RWPE2 (cell line): ENCODE measurements at regions not wholly inside any gene's neighbourhood (a gene's known extent, or its start where the extent isn't known, plus 50 kb on each side); places are given as distances from the start of the nearest gene placed in this dataset.

Source experiments
- ATAC-seq: fragments of 200-7000 bp; cut with Tn5 transposase; 3 replicates; pipeline ENCODE4 v1.9.1; 2021; ENCODE audit warnings: low read depth
- DNase-seq: peaks from one replicate; pipeline ENCODE4 v3.0.0-alpha.2; 2020; ENCODE audit warnings: low spot score
- H3K27ac ChIP-seq: fragments of 450-650 bp; 2 replicates; pipeline ENCODE4 v1.5.1; 2017; ENCODE audit warnings: mild to moderate bottlenecking; ENCODE audit not compliant: poor library complexity, severe bottlenecking
- H3K27me3 ChIP-seq: fragments of 250-450 bp; sonication (Bioruptor Pico); 2 replicates; pipeline ENCODE4 v1.5.1; 2021; ENCODE audit warnings: mild to moderate bottlenecking, moderate library complexity; ENCODE audit not compliant: insufficient read depth, poor library complexity, severe bottlenecking
- H3K36me3 ChIP-seq: fragments of 250-450 bp; sonication (Bioruptor Pico); 2 replicates; pipeline ENCODE4 v1.5.1; 2020; ENCODE audit warnings: low read depth, mild to moderate bottlenecking, moderate library complexity
- H3K4me1 ChIP-seq: fragments of 250-450 bp; sonication (Bioruptor Pico); 2 replicates; pipeline ENCODE4 v1.5.1; 2021; ENCODE audit warnings: mild to moderate bottlenecking, moderate library complexity; ENCODE audit not compliant: insufficient read depth, poor library complexity, severe bottlenecking
- H3K4me3 ChIP-seq: fragments of 250-450 bp; sonication (Bioruptor Pico); 2 replicates; pipeline ENCODE4 v1.5.1; 2021; ENCODE audit warnings: mild to moderate bottlenecking, moderate library complexity; ENCODE audit not compliant: severe bottlenecking
- H3K9me3 ChIP-seq: fragments of 250-450 bp; sonication (Bioruptor Pico); 2 replicates; pipeline ENCODE4 v1.5.1; 2021; ENCODE audit warnings: mild to moderate bottlenecking, moderate library complexity; ENCODE audit not compliant: severe bottlenecking
- CTCF ChIP-seq: fragments of 450-650 bp; IDR thresholded peaks from one replicate; pipeline ENCODE4 v1.5.1; 2017; ENCODE audit warnings: mild to moderate bottlenecking, moderate library complexity; ENCODE audit not compliant: poor library complexity, severe bottlenecking

DNA sequence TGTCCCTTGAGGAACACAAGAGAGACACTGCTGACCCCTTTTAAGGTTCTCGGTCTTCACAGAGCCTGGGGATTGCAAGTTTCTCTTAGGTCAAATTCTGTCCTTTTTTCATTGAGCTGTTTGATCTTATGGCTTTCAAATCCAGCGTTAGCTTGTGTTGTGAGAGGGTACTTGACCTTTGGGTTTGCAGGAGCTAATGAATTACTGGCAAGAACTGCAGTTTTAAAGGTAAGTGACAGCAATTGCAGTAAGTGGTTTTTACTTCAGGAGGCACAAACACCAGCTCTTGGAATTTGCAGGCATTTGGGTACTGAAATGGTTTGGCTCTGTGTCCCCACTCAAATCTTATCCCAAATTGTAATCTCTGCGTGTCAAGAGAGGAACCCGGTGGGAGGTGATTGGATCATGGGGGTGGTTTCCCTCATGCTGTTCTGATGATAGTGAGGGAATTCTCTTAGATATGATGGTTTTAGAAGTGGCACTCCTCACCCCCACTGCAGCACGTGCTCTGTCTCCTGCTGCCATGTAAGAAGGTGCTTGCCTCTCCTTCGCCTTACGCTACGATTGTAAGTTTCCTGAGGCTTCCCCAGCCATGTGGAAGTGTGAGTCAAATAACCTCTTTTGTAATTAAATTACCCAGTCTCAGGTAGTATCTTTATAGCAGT, 134.5 kb upstream of the LYPLAL1 start:
- ATAC-seq (no peak), DNase-seq (no peak)
- Histone ChIP-seq H3K9me3 (no peaks in the 10 kb centered on the region), H3K27ac (no peak overlapping the region), H3K27me3 (no peaks in the 10 kb centered on the region), H3K4me1 (no peaks in the 10 kb centered on the region), H3K4me3 (no peak overlapping the region), H3K36me3 (no peaks in the 10 kb centered on the region)
- no peak for TF ChIP-seq CTCF

DNA sequence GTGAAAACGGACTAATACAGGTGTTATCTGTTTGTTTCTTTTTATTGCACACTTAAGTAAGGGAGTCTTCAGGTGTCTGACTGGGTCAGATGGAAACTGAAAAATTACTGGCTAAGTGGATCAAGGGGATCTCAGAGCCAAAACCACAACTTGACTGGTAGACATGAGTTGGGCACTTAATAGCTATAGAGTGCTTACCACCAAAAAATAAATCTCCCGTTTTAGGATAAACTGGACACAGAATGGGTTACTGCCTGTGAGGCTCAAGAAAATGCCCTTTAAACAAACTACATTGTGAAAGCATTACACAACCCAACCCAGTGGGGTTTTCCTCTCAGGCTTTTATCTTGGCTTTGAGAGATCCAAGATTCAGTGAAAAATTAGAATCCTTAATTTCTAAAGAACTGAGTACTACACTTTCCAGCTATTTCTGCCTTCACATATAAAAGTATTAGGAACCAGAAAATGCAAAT, 134.0 kb upstream of the LYPLAL1 start:
- Histone ChIP-seq H3K4me1 (no peaks in the 10 kb centered on the region), H3K4me3 (no peak overlapping the region), H3K27ac (no peak overlapping the region), H3K27me3 (no peaks in the 10 kb centered on the region), H3K36me3 (no peaks in the 10 kb centered on the region), H3K9me3 (no peaks in the 10 kb centered on the region)
- no peak for DNase-seq
- TF ChIP-seq CTCF, result no peak
- ATAC-seq, result no peak

DNA sequence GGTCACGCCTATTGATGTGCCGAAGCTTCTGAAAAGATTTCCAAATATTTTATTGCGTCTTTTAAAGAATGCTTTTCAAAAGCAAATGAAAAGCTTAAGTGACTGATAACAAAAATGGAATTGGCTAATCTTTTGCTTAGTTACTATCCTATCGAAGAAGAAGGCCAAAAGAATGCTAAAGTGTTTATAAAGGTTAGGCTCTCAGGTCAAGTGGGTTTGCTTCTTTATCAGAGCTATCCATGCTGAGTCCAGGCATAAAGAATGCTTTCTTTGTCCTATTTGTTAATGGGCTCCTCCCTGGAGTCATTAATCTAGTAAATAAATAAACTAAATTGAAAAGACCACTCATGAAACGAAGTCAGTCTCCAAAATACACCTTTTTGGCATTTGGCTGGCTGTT, 133.4 kb upstream of the LYPLAL1 start:
- no peak for ATAC-seq
- H3K4me3 ChIP-seq, result no peak overlapping the region
- DNase-seq, result no peak
- no peak for TF ChIP-seq CTCF
- no peaks in the 10 kb centered on the region for H3K27me3 ChIP-seq
- no peaks in the 10 kb centered on the region for H3K9me3 ChIP-seq
- no peaks in the 10 kb centered on the region for H3K4me1 ChIP-seq
- no peaks in the 10 kb centered on the region for H3K36me3 ChIP-seq
- H3K27ac ChIP-seq, result no peak overlapping the region

- no peaks in the 10 kb centered on the region for H3K36me3 ChIP-seq
- DNase-seq (no peak), ATAC-seq (no peak)
- no peak overlapping the region for H3K4me3 ChIP-seq
- H3K9me3 ChIP-seq, result no peaks in the 10 kb centered on the region
- no peak for TF ChIP-seq CTCF
- no peaks in the 10 kb centered on the region for H3K27me3 ChIP-seq
- H3K27ac ChIP-seq, result no peak overlapping the region
- H3K4me1 ChIP-seq, result no peaks in the 10 kb centered on the region
Measured at GRCh38 chr1:219041141-219041540, 132.5 kb upstream of the LYPLAL1 start.

GRCh38 chr1:219041818-219042217, 131.9 kb upstream of the LYPLAL1 start:
- Histone ChIP-seq H3K27ac (no peak overlapping the region), H3K27me3 (no peaks in the 10 kb centered on the region), H3K9me3 (no peaks in the 10 kb centered on the region), H3K4me1 (no peaks in the 10 kb centered on the region), H3K36me3 (no peaks in the 10 kb centered on the region), H3K4me3 (no peak overlapping the region)
- no peak for TF ChIP-seq CTCF
- ATAC-seq (no peak), DNase-seq (no peak)
